GM21390 (cell line): ENCODE measurements at regions not wholly inside any gene's neighbourhood (a gene's known extent, or its start where the extent isn't known, plus 50 kb on each side); places are given as distances from the start of the nearest gene placed in this dataset.

Experiments
- ATAC-seq: cut with Tn5 transposase; IDR thresholded peaks from one replicate; pipeline ENCODE4 v1.9.1; 2021; ENCODE audit not compliant: unreplicated experiment

GRCh38 chr10:94279835-94280709 is 82.7 kb downstream of the NOC3L start:
- peak; percentile 82 for ATAC-seq

GRCh38 chr10:94281654-94282053 is 81.1 kb downstream of the NOC3L start:
- ATAC-seq = no peak

GRCh38 chr10:94282369-94282768 is 80.4 kb downstream of the NOC3L start:
- ATAC-seq = no peak
